Neutrophil (primary cell): ENCODE measurements at regions not wholly inside any gene's neighbourhood (a gene's known extent, or its start where the extent isn't known, plus 50 kb on each side); places are given as distances from the start of the nearest gene placed in this dataset.

Experiments
- H3K27ac ChIP-seq: fragments of 200-600 bp; sonication (generic); 2 replicates; pipeline ENCODE4 v1.5.1; 2016; ENCODE audit warnings: mild to moderate bottlenecking, moderate library complexity
- H3K27me3 ChIP-seq: fragments of 200-600 bp; sonication (generic); 2 replicates; pipeline ENCODE4 v1.6.0; 2016; ENCODE audit warnings: mild to moderate bottlenecking
- H3K36me3 ChIP-seq: fragments of 200-600 bp; sonication (generic); 2 replicates; pipeline ENCODE4 v1.5.1; 2017
- H3K4me1 ChIP-seq, 2 experiments: fragments of 200-600 bp in 1 of 2; sonication (generic) in 1 of 2; 1 replicate in 1 of 2; 2 replicates in 1 of 2; pipeline versions ENCODE4 v1.5.1 to v1.6.1; 2013 to 2016; ENCODE audit warnings: low read depth in 1 of 2, low read length in 1 of 2, mild to moderate bottlenecking in 1 of 2, moderate library complexity in 1 of 2; ENCODE audit not compliant: control insufficient read depth in 1 of 2, insufficient read depth in 1 of 2
- H3K4me3 ChIP-seq, 2 experiments: fragments of 200-600 bp in 1 of 2; sonication (generic) in 1 of 2; 1 replicate in 1 of 2; 2 replicates in 1 of 2; pipeline ENCODE4 v1.5.1; 2013 to 2016; ENCODE audit warnings: low read depth in 1 of 2, low read length in 1 of 2, mild to moderate bottlenecking in 1 of 2, moderate library complexity in 1 of 2
- H3K9me3 ChIP-seq: fragments of 200-600 bp; sonication (generic); 2 replicates; pipeline ENCODE4 v1.5.1; 2016
- TF ChIP-seq, protein P1 (sequence below): fragments of 200-600 bp; sonication (generic); IDR thresholded peaks from 2 replicates; pipeline ENCODE4 v1.5.1; 2016; ENCODE audit warnings: antibody characterized with exemption

- Histone ChIP-seq H3K27ac (no peak overlapping the region), H3K36me3 (no peaks in the 10 kb centered on the region), H3K4me1 (no peaks in the 10 kb centered on the region), H3K27me3 (no peaks in the 10 kb centered on the region), H3K4me3 (no peak overlapping the region), H3K9me3 (no peaks in the 10 kb centered on the region)
- TF ChIP-seq, protein P1, sequence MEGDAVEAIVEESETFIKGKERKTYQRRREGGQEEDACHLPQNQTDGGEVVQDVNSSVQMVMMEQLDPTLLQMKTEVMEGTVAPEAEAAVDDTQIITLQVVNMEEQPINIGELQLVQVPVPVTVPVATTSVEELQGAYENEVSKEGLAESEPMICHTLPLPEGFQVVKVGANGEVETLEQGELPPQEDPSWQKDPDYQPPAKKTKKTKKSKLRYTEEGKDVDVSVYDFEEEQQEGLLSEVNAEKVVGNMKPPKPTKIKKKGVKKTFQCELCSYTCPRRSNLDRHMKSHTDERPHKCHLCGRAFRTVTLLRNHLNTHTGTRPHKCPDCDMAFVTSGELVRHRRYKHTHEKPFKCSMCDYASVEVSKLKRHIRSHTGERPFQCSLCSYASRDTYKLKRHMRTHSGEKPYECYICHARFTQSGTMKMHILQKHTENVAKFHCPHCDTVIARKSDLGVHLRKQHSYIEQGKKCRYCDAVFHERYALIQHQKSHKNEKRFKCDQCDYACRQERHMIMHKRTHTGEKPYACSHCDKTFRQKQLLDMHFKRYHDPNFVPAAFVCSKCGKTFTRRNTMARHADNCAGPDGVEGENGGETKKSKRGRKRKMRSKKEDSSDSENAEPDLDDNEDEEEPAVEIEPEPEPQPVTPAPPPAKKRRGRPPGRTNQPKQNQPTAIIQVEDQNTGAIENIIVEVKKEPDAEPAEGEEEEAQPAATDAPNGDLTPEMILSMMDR, result no peak
These were observed 329.4 kb downstream of the IRX1 start for GRCh38 chr5:3925022-3925421.

- Histone ChIP-seq H3K27ac (no peak overlapping the region), H3K4me1 (no peaks in the 10 kb centered on the region), H3K4me3 (no peak overlapping the region), H3K9me3 (no peaks in the 10 kb centered on the region), H3K36me3 (no peaks in the 10 kb centered on the region), H3K27me3 (no peaks in the 10 kb centered on the region)
- TF ChIP-seq, protein P1, result no peak
These were observed 330.3 kb downstream of the IRX1 start for GRCh38 chr5:3925935-3926334.

DNA sequence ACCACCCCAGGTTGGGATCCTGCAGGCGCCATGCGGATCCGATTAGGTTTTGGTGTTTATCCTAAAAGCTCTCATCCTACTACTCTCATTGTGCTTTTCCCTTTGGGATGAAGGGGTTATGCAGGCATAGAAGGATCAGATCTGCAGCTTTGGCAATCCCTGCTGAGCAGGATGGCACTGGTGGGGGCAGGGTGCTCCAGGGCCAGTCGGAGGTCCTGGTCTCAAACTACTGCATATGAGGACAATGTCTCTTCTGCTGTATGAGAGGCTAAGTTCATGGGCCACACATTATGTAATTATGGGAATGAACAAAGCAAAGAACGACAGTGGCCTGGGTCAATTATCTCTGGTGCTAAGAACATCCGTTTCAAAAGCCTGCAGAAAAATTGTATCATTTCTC is 334.2 kb downstream of the IRX1 start:
- TF ChIP-seq, protein P1, result no peak
- Histone ChIP-seq H3K27ac (no peak overlapping the region), H3K9me3 (no peaks in the 10 kb centered on the region), H3K36me3 (no peaks in the 10 kb centered on the region), H3K27me3 (no peaks in the 10 kb centered on the region), H3K4me1 (no peaks in the 10 kb centered on the region), H3K4me3 (no peak overlapping the region)

DNA sequence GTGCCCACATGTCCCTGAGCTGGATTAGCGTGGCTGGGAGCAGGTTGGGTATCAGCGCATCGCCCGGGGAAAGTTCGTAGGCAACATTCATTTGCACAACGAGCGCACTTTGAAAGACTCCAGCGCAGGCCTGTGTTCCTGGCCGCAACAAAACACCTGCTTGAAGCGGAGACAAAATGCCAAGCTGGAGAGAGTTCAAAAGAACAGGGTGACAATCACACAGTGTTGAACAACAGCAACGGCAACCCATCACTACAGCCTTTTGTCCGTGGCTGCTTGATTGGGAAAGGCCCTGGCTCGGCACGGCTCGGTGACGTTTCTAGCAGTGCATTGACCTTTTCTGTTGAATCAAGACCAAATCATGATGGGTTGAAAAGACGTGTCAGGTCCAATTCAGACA is 336.3 kb downstream of the IRX1 start:
- no peaks in the 10 kb centered on the region for H3K4me1 ChIP-seq
- TF ChIP-seq, protein P1, result no peak
- no peak overlapping the region for H3K27ac ChIP-seq
- H3K27me3 ChIP-seq, result no peaks in the 10 kb centered on the region
- H3K4me3 ChIP-seq, result no peak overlapping the region
- H3K9me3 ChIP-seq, result no peaks in the 10 kb centered on the region
- no peaks in the 10 kb centered on the region for H3K36me3 ChIP-seq

DNA sequence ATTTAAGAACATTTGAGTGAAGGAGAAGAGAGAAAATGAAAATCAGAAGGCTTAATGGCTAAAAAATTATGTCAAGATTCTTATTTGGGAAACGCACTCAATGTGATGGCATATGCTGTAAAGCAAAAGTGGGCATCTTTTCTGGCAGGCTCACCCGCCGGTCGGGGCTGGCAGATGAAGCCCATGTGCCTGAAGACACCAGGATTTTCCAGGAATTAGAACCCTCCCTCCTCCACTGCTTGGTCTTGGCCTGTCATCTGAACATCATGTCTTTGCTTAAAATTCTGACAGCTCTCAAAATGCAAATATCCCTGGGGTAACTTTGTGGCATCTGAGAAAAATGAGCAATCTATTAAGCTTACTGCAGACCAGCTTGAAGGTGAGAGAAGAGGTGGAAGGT is 337.9 kb downstream of the IRX1 start:
- Histone ChIP-seq H3K4me3 (no peak overlapping the region), H3K27ac (no peak overlapping the region), H3K4me1 (no peaks in the 10 kb centered on the region), H3K27me3 (no peaks in the 10 kb centered on the region), H3K9me3 (no peaks in the 10 kb centered on the region), H3K36me3 (no peaks in the 10 kb centered on the region)
- TF ChIP-seq, protein P1, result no peak

DNA sequence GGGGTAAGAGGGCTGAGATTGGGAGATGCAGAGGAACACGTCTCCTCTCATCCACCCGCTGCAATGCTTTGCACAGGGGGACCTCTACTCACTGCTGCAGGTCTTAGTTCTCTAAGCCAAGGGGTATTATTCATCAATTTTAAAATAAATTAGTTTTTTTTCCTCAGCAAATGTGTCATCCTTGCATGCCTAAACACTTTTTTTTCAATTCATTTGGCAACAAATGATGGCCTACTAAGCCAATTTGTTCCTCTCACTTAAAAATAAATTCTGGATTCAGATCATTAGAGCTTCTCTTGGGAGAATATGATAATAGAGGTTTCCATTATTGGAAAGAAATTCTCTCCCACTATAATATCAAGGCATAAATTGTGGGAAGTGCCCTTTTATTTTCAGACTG is 338.3 kb downstream of the IRX1 start:
- Histone ChIP-seq H3K9me3 (no peaks in the 10 kb centered on the region), H3K4me1 (no peaks in the 10 kb centered on the region), H3K36me3 (no peaks in the 10 kb centered on the region), H3K4me3 (no peak overlapping the region), H3K27me3 (no peaks in the 10 kb centered on the region), H3K27ac (no peak overlapping the region)
- TF ChIP-seq, protein P1, result no peak
